SKM-1 (cell line): ENCODE measurements at regions not wholly inside any gene's neighbourhood (a gene's known extent, or its start where the extent isn't known, plus 50 kb on each side); places are given as distances from the start of the nearest gene placed in this dataset.

Experiments
- DNase-seq: peaks from one replicate; lab custom pipeline; 2025; ENCODE audit not compliant: unreplicated experiment; lab: John Stamatoyannopoulos, UW

GRCh38 chr4:20504146-20504545 is 196.1 kb upstream of the PACRGL start:
- no peak for DNase-seq

DNA sequence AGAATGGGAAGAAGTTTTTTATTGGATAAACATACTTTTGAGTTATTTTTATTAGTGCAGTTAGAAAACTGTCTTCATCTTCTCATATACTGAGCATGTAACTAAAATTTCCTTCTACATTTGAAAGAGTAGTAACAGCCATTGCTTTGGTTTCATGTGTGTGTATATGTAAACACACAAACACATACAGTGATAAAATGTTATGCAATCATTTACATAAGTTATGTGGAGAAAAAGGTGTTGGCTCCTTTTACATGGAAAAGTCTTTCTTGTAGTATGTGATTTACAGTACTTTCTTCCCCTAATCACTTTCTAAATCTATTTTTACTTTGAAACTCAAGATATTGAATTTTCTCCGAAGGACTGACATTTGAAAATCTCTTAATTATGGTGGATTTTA is 194.3 kb upstream of the PACRGL start:
- DNase-seq = no peak

GRCh38 chr4:20506827-20507226 is 193.4 kb upstream of the PACRGL start:
- no peak for DNase-seq

DNA sequence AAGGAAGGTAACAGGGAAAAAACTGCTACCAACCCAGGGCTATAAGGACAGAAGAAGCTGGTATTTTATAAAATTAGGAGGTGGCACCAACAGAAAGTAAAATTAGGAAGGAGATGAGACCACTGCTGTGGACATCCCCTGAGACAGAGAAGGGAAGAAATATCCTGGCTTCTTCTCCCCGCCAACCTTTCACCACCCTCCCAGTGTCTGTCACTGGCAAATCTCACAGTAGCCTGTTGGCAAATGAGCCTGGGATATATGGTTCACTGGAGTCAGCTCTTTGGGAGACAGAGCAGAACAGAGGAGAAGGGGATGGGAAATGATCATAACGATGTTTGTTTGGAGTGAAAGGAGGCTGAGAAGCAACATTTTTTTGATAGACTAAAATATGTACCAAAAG is 190.9 kb upstream of the PACRGL start:
- no peak for DNase-seq

DNA sequence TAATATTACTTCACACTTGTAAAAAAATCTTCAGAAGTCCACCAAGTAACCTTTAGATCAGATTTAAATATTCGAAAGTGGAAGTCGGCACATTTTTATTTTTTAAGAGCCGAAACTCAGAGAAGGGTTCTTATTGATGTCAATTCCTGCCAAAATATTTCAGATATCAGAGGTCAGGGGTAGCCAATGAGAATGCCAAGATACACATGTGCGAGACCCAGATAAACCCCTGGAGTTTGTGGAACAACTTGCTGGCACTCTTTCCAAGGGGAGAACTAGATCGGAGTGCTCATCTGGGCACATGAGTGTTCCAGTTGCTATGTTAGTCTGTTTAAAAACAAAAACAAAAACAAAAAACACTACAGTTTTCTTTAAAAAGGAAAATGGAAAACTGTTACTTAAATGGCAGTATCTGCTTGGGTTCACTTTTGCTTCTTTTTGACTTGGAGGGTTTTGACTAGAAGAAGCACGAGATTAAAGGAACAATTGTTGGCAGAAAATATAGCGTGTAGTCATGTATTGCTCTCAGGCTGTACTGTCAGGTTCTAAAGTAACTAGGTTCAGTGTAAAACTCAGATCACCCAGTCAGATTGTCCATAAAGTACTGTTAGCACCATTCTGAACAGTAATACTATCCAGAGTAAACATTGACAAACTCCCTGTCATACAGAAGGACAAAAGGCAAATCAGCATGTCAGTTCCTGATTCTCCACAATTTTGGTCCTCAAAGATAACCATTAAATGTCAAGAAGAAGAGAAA is 188.0 kb upstream of the PACRGL start:
- DNase-seq = no peak

- DNase-seq = no peak
Observed at GRCh38 chr4:20512985-20513384, 187.3 kb upstream of the PACRGL start.

DNA sequence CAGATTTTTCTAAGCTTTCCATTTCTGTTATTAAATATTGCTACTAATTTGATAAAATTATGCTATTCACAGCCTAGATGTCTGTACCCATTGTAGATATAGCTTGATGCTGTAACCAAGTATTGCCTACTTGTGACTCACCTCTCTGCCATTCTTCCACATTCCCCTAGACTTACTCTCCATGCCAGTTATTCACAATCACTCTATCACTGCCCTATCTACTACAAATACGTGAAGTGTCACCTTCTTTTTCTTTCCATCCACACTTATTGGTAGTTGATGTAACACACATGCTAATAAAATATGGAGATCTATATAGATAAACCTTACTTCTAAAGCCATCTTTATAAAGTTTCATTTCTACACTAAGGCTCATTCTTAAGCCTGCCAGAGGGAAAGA is 179.4 kb upstream of the PACRGL start:
- no peak for DNase-seq

GRCh38 chr4:20528508-20528907 is 171.8 kb upstream of the PACRGL start:
- no peak for DNase-seq

GRCh38 chr4:20529691-20530090 is 170.6 kb upstream of the PACRGL start:
- no peak for DNase-seq

GRCh38 chr4:20532116-20532790 is 168.0 kb upstream of the PACRGL start:
- DNase-seq = no peak

GRCh38 chr4:20532871-20533870 is 167.1 kb upstream of the PACRGL start:
- no peak for DNase-seq

DNA sequence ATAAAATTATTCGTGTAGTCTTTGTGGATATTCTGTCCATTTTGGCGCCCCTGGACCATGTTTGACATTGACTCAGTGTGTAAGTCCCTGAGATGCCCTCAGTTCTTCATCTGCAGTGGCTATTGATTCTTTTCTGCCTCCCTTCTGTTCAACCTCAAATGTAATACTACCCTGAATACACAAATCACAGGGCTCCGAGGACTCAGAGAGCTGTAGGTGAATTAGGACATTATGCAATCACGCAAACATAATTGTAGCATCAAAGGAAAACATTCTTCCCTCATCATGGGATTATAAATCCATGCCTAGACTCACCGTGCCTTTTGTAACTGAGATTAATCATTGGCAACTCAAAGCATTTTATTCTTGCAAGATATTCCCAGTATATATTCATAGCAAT is 161.4 kb upstream of the PACRGL start:
- DNase-seq = no peak

DNA sequence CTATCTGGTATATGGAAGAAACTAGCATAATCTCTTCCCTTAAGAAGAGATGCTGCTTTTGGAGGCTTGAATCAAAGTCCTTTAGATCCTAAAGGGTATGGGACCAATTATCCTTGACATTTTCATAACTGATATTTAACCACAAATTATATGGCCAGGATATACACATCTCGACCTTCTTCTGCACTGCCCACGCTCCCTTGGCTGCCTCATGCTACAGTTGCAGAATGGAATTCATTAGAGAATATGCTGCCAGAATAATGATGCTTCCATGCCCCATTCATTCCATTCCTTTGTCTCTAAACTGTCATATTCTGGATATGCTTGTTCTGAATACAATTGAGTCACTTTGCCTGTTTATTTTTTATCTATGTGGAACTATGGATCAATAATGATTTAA is 157.1 kb upstream of the PACRGL start:
- DNase-seq = no peak

- DNase-seq = peak; percentile 28
Observed at GRCh38 chr4:20544645-20545044, 155.6 kb upstream of the PACRGL start.

DNA sequence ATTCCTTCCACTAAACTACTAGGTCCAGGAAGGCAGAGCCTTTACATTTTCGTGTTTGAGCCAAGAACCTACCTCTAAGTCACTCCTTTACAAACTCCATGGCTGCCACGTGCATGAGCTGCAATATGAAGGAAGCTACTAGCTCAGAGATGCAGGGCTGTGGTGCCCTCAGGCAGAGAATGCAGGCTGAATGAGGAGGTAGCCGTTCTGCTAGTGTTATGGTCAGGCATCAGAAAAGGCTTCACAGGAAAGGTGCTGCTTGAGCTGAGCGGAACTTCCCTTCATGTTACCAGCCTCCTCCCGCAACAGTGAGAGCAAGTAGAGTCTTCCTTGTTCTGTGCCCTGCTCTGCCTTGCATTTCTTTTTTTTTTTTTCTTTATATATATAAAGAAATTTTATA is 148.3 kb upstream of the PACRGL start:
- no peak for DNase-seq

DNA sequence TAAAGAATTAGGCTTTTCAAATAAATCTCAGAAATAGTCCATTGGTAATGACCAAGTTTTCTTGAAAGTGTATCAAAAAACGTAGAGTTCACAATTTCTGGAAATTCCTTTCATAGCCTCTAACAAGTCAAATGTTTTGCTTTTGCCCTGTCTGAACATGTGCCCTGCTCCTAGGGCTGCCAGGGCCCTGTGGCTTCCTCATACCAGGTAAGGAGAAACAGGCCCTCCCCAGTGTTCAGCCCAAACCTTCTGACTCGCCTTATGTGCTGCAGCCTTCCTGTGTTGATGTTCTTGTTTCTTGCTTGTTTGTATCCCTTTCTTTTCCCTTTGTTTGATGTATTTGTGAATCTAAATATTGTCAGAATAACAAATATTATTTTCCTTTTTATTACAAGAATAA is 146.1 kb upstream of the PACRGL start:
- no peak for DNase-seq

DNA sequence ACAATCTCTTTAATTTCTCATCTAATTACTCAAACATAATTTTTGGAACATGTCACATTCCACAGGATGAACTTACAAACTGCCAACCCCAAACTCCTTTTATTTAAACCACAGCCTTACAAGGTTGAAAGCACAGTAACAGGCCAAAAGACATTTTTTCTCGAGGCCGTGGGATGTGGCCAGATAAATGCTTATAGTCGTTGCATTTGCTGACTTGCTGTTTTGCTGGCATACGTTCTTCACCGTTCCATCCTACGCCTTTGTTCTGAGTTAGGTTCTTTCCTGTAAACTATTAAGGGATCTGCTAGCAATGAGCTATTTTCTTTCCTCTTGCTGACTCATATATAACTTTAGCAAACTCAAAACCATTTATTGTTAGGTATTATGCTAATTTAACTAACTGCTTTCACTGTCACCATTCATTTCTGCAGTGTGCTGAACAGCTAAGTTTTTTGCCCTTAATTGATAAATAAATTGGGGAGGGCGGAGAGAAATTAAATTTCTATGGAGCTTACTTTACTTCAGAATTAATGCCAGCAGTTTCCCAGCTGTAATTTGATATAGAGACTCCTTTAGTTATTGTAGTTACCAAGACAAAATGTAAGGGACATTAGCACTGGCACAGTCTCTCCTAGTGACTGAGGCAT is 135.1 kb upstream of the PACRGL start:
- no peak for DNase-seq

- no peak for DNase-seq
Observed at GRCh38 chr4:20570981-20571715, 129.1 kb upstream of the PACRGL start.

DNA sequence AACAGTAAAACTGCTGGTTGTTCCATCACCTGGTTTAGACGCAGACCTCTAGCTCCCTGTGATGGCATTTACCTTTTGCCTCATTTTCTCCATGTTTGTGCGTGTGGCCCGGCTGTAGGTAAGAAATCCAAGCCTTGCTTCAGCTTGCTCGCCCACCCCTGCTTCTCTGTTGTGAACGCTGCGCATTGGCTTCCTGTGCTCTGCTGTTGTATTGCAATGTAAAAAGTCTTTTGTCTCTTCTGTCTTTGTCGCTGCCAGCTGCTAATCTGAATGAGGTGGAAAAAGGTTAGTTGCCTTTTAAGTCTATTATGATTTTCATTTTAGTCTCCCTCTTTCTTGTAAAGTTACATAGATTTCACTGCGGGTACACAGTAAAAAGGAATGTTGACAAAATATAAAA is 127.3 kb upstream of the PACRGL start:
- DNase-seq = no peak

GRCh38 chr4:20574986-20575385 is 125.3 kb upstream of the PACRGL start:
- no peak for DNase-seq
